ENCODE measurements at regions not wholly inside any gene's neighbourhood (a gene's known extent, or its start where the extent isn't known, plus 50 kb on each side); places are given as distances from the start of the nearest gene placed in this dataset.

GRCh38 chr2:13533524-13533922 is 816.8 kb downstream of the TRIB2 start:
- Histone ChIP-seq H3K27ac (ENCODE audit: low read depth, low read length) (no peak overlapping the region), H3K79me2 (ENCODE audit: control insufficient read depth, low read length) (no peaks in the 10 kb centered on the region), H3K36me3 (ENCODE audit: control insufficient read depth, low read length) (no peaks in the 10 kb centered on the region), H3K9me3 (ENCODE audit: control insufficient read depth, insufficient read depth, low read length) (no peaks in the 10 kb centered on the region), H3K9me2 (replicated peaks; ENCODE audit: control insufficient read depth, low read length) (no peaks in the 10 kb centered on the region), H4K20me1 (ENCODE audit: control insufficient read depth, insufficient read depth, low read depth, low read length) (no peaks in the 10 kb centered on the region), H3K27me3 (ENCODE audit: control insufficient read depth, low read length) (no peaks in the 10 kb centered on the region), H3F3A (ENCODE audit: control insufficient read depth, insufficient read depth) (no peaks in the 10 kb centered on the region), H3K4me3 (ENCODE audit: low read length) (no peak overlapping the region), H3K4me1 (ENCODE audit: control insufficient read depth, low read length) (no peaks in the 10 kb centered on the region), H3K4me2 (ENCODE audit: low read length) (no peak overlapping the region)
- TF ChIP-seq EZH2phosphoT487 (IDR thresholded peaks at IDR 0.05; ENCODE audit: borderline replicate concordance, low read length) (no peak), CTCF (IDR thresholded peaks at IDR 0.05; ENCODE audit: low read depth, low read length, poor library complexity, severe bottlenecking) (no peak)

- Histone ChIP-seq H3K9me3 (ENCODE audit: control insufficient read depth, insufficient read depth, low read length) (no peaks in the 10 kb centered on the region), H3K4me3 (ENCODE audit: low read length) (no peak overlapping the region), H3K27me3 (ENCODE audit: control insufficient read depth, low read length) (no peaks in the 10 kb centered on the region), H3K79me2 (ENCODE audit: control insufficient read depth, low read length) (no peaks in the 10 kb centered on the region), H3K9me2 (replicated peaks; ENCODE audit: control insufficient read depth, low read length) (no peaks in the 10 kb centered on the region), H3K4me1 (ENCODE audit: control insufficient read depth, low read length) (no peaks in the 10 kb centered on the region), H4K20me1 (ENCODE audit: control insufficient read depth, insufficient read depth, low read depth, low read length) (no peaks in the 10 kb centered on the region), H3F3A (ENCODE audit: control insufficient read depth, insufficient read depth) (no peaks in the 10 kb centered on the region), H3K36me3 (ENCODE audit: control insufficient read depth, low read length) (no peaks in the 10 kb centered on the region), H3K27ac (ENCODE audit: low read depth, low read length) (no peak overlapping the region), H3K4me2 (ENCODE audit: low read length) (no peak overlapping the region)
- no peak for TF ChIP-seq EZH2phosphoT487 (IDR thresholded peaks at IDR 0.05; ENCODE audit: borderline replicate concordance, low read length)
- no peak for TF ChIP-seq CTCF (IDR thresholded peaks at IDR 0.05; ENCODE audit: low read depth, low read length, poor library complexity, severe bottlenecking)
Observed at GRCh38 chr2:13536941-13537340, 820.2 kb downstream of the TRIB2 start.

- no peaks in the 10 kb centered on the region for H3K9me2 ChIP-seq (replicated peaks; ENCODE audit: control insufficient read depth, low read length)
- no peak overlapping the region for H3K27ac ChIP-seq (ENCODE audit: low read depth, low read length)
- H3F3A ChIP-seq (ENCODE audit: control insufficient read depth, insufficient read depth), result no peaks in the 10 kb centered on the region
- H3K4me3 ChIP-seq (ENCODE audit: low read length), result no peak overlapping the region
- H3K36me3 ChIP-seq (ENCODE audit: control insufficient read depth, low read length), result no peaks in the 10 kb centered on the region
- no peak overlapping the region for H3K4me2 ChIP-seq (ENCODE audit: low read length)
- no peaks in the 10 kb centered on the region for H3K79me2 ChIP-seq (ENCODE audit: control insufficient read depth, low read length)
- TF ChIP-seq CTCF (IDR thresholded peaks at IDR 0.05; ENCODE audit: low read depth, low read length, poor library complexity, severe bottlenecking) (no peak), EZH2phosphoT487 (IDR thresholded peaks at IDR 0.05; ENCODE audit: borderline replicate concordance, low read length) (no peak)
- H3K9me3 ChIP-seq (ENCODE audit: control insufficient read depth, insufficient read depth, low read length), result no peaks in the 10 kb centered on the region
- no peaks in the 10 kb centered on the region for H4K20me1 ChIP-seq (ENCODE audit: control insufficient read depth, insufficient read depth, low read depth, low read length)
- H3K27me3 ChIP-seq (ENCODE audit: control insufficient read depth, low read length), result no peaks in the 10 kb centered on the region
- H3K4me1 ChIP-seq (ENCODE audit: control insufficient read depth, low read length), result no peaks in the 10 kb centered on the region
Observed at GRCh38 chr2:13537771-13538349, 821.1 kb downstream of the TRIB2 start.

All from DOHH2 (cell line).